H1 (cell line): ENCODE measurements at regions not wholly inside any gene's neighbourhood (a gene's known extent, or its start where the extent isn't known, plus 50 kb on each side); places are given as distances from the start of the nearest gene placed in this dataset.

Experiments
- CTCF ChIA-PET: fragments of 300-600 bp; sonication (Branson Sonifier 250); formaldehyde crosslinking; loops from one replicate; lab custom pipeline; 2021; ENCODE audit not compliant: partially characterized antibody; lab: Charles Lee
- POLR2A ChIA-PET: fragments of 300-600 bp; sonication (Branson Sonifier 250); formaldehyde crosslinking; loops from one replicate; lab custom pipeline; 2021; ENCODE audit warnings: inconsistent platforms; ENCODE audit not compliant: partially characterized antibody; lab: Charles Lee
- DNase-seq, 2 experiments: peaks; one replicate each; pipeline versions ENCODE4 v3.0.0 to v3.0.0-alpha.2; 2010 to 2022; ENCODE audit warnings: low spot score in 2 of 2, low read depth in 1 of 2, mixed read lengths in 1 of 2
- FAIRE-seq: peaks from 2 replicates; lab custom pipeline; 2011; peaks lifted over from hg19 to GRCh38; lab: Jason Lieb, UNC
- H2AFZ ChIP-seq: 2 replicates; pipeline ENCODE4 v1.8.1; 2012; ENCODE audit warnings: low read length, inconsistent platforms
- H2AK5ac ChIP-seq: 2 replicates; pipeline ENCODE4 v1.6.1; 2013; ENCODE audit warnings: low read depth, low read length
- H2BK120ac ChIP-seq: replicated peaks from 2 replicates; pipeline ENCODE3; 2013; ENCODE audit warnings: low read depth, low read length, inconsistent platforms
- H2BK12ac ChIP-seq: 2 replicates; pipeline ENCODE4 v1.6.1; 2013; ENCODE audit warnings: low read depth, low read length
- H2BK15ac ChIP-seq: 2 replicates; pipeline ENCODE4 v1.6.1; 2013; ENCODE audit warnings: low read length
- H2BK20ac ChIP-seq: 2 replicates; pipeline ENCODE4 v1.6.1; 2013; ENCODE audit warnings: low read length
- H2BK5ac ChIP-seq: 2 replicates; pipeline ENCODE4 v1.6.1; 2013; ENCODE audit warnings: low read depth, low read length
- H3K14ac ChIP-seq: 2 replicates; pipeline ENCODE4 v1.6.1; 2013; ENCODE audit warnings: inconsistent platforms; ENCODE audit not compliant: insufficient read length
- H3K18ac ChIP-seq: 2 replicates; pipeline ENCODE4 v1.6.1; 2013; ENCODE audit warnings: low read length; ENCODE audit errors: extremely low read depth
- H3K23ac ChIP-seq: 2 replicates; pipeline ENCODE4 v1.6.1; 2013; ENCODE audit warnings: inconsistent platforms; ENCODE audit not compliant: insufficient read length
- H3K23me2 ChIP-seq: 2 replicates; pipeline ENCODE4 v1.6.1; 2013; ENCODE audit warnings: low read depth, low read length
- H3K27ac ChIP-seq: 2 replicates; pipeline ENCODE4 v1.6.1; 2011; ENCODE audit warnings: low read depth, low read length, inconsistent platforms
- H3K27me3 ChIP-seq, 4 experiments: replicated peaks in 1 of 4; 1 replicate in 1 of 4; 2 replicates in 3 of 4; pipeline versions ENCODE4 v1.6.1 to v1.8.1; 2011 to 2013; ENCODE audit warnings: low read length in 3 of 4, mild to moderate bottlenecking in 3 of 4, inconsistent platforms in 2 of 4, mixed read lengths in 2 of 4, moderate library complexity in 1 of 4; ENCODE audit not compliant: control insufficient read depth in 3 of 4, insufficient read depth in 3 of 4; ENCODE audit errors: extremely low read depth in 1 of 4
- H3K36me3 ChIP-seq, 4 experiments: 2 replicates each; pipeline versions ENCODE4 v1.6.1 to v1.8.1; 2011 to 2013; ENCODE audit warnings: mild to moderate bottlenecking in 4 of 4, low read length in 3 of 4, moderate library complexity in 2 of 4, control low read depth in 1 of 4, inconsistent platforms in 1 of 4; ENCODE audit not compliant: insufficient read depth in 4 of 4, control insufficient read depth in 2 of 4
- H3K4ac ChIP-seq: replicated peaks from 2 replicates; pipeline ENCODE3; 2013; ENCODE audit warnings: low read length, low read depth, mixed read lengths, inconsistent platforms; ENCODE audit not compliant: insufficient read length
- H3K4me1 ChIP-seq, 4 experiments: replicated peaks in 1 of 4; 1 replicate in 1 of 4; 2 replicates in 3 of 4; pipeline versions ENCODE4 v1.6.1 to v1.8.1; 2011 to 2013; ENCODE audit warnings: low read length in 3 of 4, inconsistent platforms in 2 of 4, mixed read lengths in 1 of 4; ENCODE audit not compliant: insufficient read depth in 4 of 4, control insufficient read depth in 3 of 4
- H3K4me2 ChIP-seq, 2 experiments: 2 replicates each; pipeline versions ENCODE4 v1.6.1 to v1.8.1; 2011 to 2013; ENCODE audit warnings: low read depth in 2 of 2, low read length in 2 of 2, control low read depth in 1 of 2, inconsistent platforms in 1 of 2, mild to moderate bottlenecking in 1 of 2; ENCODE audit not compliant: insufficient read depth in 1 of 2
- H3K4me3 ChIP-seq, 4 experiments: fragments of 200-600, 300-600 bp in 1 of 4; sonication (generic), shearing (Covaris generic), sonication (Bioruptor Twin) in 1 of 4; 2 replicates each; pipeline versions ENCODE4 v1.5.1 to v1.8.1; 2011 to 2016; ENCODE audit warnings: low read length in 4 of 4, low read depth in 3 of 4, control low read depth in 2 of 4, inconsistent platforms in 2 of 4, mild to moderate bottlenecking in 2 of 4, mixed read lengths in 1 of 4, moderate library complexity in 1 of 4; ENCODE audit not compliant: insufficient read depth in 2 of 4; ENCODE audit errors: extremely low read depth in 1 of 4
- H3K56ac ChIP-seq: replicated peaks from 2 replicates; pipeline ENCODE3; 2013; ENCODE audit warnings: low read depth, mild to moderate bottlenecking, mixed read lengths, low read length, inconsistent platforms; ENCODE audit not compliant: insufficient read length
- H3K79me1 ChIP-seq: 2 replicates; pipeline ENCODE4 v1.6.1; 2013; ENCODE audit warnings: low read depth, low read length, control low read depth
- H3K79me2 ChIP-seq, 2 experiments: 2 replicates each; pipeline versions ENCODE4 v1.6.1 to v1.8.1; 2012 to 2013; ENCODE audit warnings: low read length in 2 of 2, mild to moderate bottlenecking in 2 of 2, inconsistent platforms in 1 of 2; ENCODE audit not compliant: insufficient read depth in 2 of 2, control insufficient read depth in 1 of 2
- H3K9ac ChIP-seq, 4 experiments: replicated peaks in 1 of 4; 1 replicate in 1 of 4; 2 replicates in 3 of 4; pipeline versions ENCODE4 v1.6.1 to v1.8.1; 2011 to 2013; ENCODE audit warnings: low read depth in 3 of 4, low read length in 3 of 4, control low read depth in 2 of 4, mild to moderate bottlenecking in 2 of 4, moderate library complexity in 2 of 4, inconsistent platforms in 1 of 4; ENCODE audit errors: extremely low read depth in 1 of 4
- H3K9me3 ChIP-seq, 2 experiments: 2 replicates each; pipeline versions ENCODE4 v1.6.1 to v1.8.1; 2012 to 2013; ENCODE audit warnings: mild to moderate bottlenecking in 2 of 2, moderate library complexity in 2 of 2, control low read depth in 1 of 2, inconsistent platforms in 1 of 2, low read depth in 1 of 2, low read length in 1 of 2, mixed read lengths in 1 of 2; ENCODE audit not compliant: insufficient read depth in 2 of 2
- H4K20me1 ChIP-seq, 2 experiments: replicated peaks in 1 of 2; 2 replicates each; pipeline versions ENCODE3 to v1.8.1; 2011 to 2013; ENCODE audit warnings: inconsistent platforms in 2 of 2, low read length in 2 of 2, mild to moderate bottlenecking in 1 of 2; ENCODE audit not compliant: insufficient read depth in 2 of 2, control insufficient read depth in 1 of 2
- H4K5ac ChIP-seq: 2 replicates; pipeline ENCODE4 v1.6.1; 2013; ENCODE audit warnings: low read length, low read depth, mixed read lengths, inconsistent platforms; ENCODE audit not compliant: insufficient read length
- H4K8ac ChIP-seq: 2 replicates; pipeline ENCODE4 v1.8.0; 2013; ENCODE audit warnings: mild to moderate bottlenecking, moderate library complexity, low read length, inconsistent platforms; ENCODE audit not compliant: insufficient read depth; ENCODE audit errors: extremely low read depth
- H4K91ac ChIP-seq: replicated peaks from 2 replicates; pipeline ENCODE3; 2013; ENCODE audit warnings: low read length, mixed read lengths, inconsistent platforms; ENCODE audit not compliant: insufficient read length
- CHD1 ChIP-seq: IDR thresholded peaks from 2 replicates; pipeline ENCODE4 v1.6.1; 2012; ENCODE audit warnings: low read depth, low read length, improper control_type of control experiment
- CREB1 ChIP-seq: IDR thresholded peaks from 2 replicates; pipeline ENCODE4 v1.6.1; 2012; ENCODE audit warnings: inconsistent platforms
- JUN ChIP-seq: IDR thresholded peaks from 2 replicates; pipeline ENCODE4 v1.6.1; 2011; ENCODE audit warnings: low read depth, mild to moderate bottlenecking, improper control_type of control experiment, low read length
- RNF2 ChIP-seq: fragments of 200-900, 300-1000 bp; sonication (generic); IDR thresholded peaks from 2 replicates; pipeline ENCODE4 v1.7.1; 2016; ENCODE audit warnings: borderline replicate concordance, low read depth, mild to moderate bottlenecking, antibody characterized with exemption, low read length; ENCODE audit not compliant: poor library complexity, severe bottlenecking; ENCODE audit errors: missing control alignments
- SIX5 ChIP-seq: IDR thresholded peaks from 2 replicates; pipeline ENCODE4 v1.6.1; 2011; ENCODE audit warnings: mild to moderate bottlenecking, low read depth, low read length
- TBP ChIP-seq: IDR thresholded peaks from 2 replicates; pipeline ENCODE4 v1.6.1; 2011; ENCODE audit warnings: low read depth, low read length, improper control_type of control experiment
- whole genome bisulfite sequencing, 2 experiments: shearing (Covaris generic) in 1 of 2; methylation state at CpG; one replicate each; pipeline versions ENCODE4 v1.1.6 to v1.1.7; 2013 to 2015; ENCODE audit warnings: low lambda C conversion rate in 2 of 2, mixed read lengths in 2 of 2, inconsistent platforms in 1 of 2, low coverage in 1 of 2, missing lambda C conversion rate in 1 of 2; ENCODE audit not compliant: insufficient replicate concordance in 2 of 2, insufficient coverage in 1 of 2, insufficient read length in 1 of 2; ENCODE audit errors: extremely low coverage in 1 of 2, missing lambda C conversion rate in 1 of 2; 5-methylcytosine and 5-hydroxymethylcytosine counted together

DNA sequence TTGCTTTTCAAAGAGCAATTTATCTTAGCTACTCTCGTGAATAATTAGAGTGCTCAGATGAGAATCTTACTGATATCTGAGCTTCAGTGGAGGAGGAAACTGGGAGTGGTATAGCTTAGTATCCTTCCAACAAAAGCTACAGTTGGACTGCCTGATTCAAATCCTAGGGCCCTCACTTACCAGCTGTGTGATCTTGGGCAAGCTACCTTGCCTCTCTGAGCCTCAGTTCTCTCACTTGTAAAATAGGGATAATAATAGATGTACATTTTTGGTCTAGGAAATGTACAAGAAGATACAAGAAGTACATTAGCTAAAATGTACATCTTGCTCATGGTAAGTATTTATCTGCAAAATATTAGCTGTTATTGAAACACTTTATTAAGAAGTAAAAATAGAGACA, 502.0 kb downstream of the HAPSTR1 start:
- H3K4me3 ChIP-seq: no peak overlapping the region
- H3K9ac ChIP-seq: no peak overlapping the region
- H3K4me2 ChIP-seq: no peak overlapping the region
- H2AK5ac ChIP-seq: no peak overlapping the region
- POLR2A ChIA-PET: no interaction called here
- peaks cover 0 to 3% (median 0%) of the 10 kb centered on the region in 4 experiments; a peak in 1 of 7 replicates for H3K27me3 ChIP-seq
- CTCF ChIA-PET: interaction anchor here (0.8 kb wide), 1 partner anchor 33 kb away, joined by 3 read pairs; no protein-coding TSS in a partner anchor
- WGBS, 2 experiments: 75% methylated on average over 1 of the region's 1 CpG; no CpG with 5 or more reads in 1 of the 2 experiments
- TF ChIP-seq RNF2 (no peak), TBP (no peak), CREB1 (no peak), SIX5 (no peak), JUN (no peak), CHD1 (no peak)
- FAIRE-seq (no peak), DNase-seq (no peak)
- H3K18ac ChIP-seq: no peak overlapping the region
- no peak overlapping the region for H2BK15ac ChIP-seq
- H2BK12ac ChIP-seq: no peak overlapping the region
- H3K14ac ChIP-seq: no peak overlapping the region
- no peaks in the 10 kb centered on the region for H3K36me3 ChIP-seq
- no peaks in the 10 kb centered on the region for H3K79me1 ChIP-seq
- no peak overlapping the region for H2BK20ac ChIP-seq
- no peak overlapping the region for H3K4ac ChIP-seq
- H2BK120ac ChIP-seq: no peak overlapping the region
- H4K20me1 ChIP-seq: no peaks in the 10 kb centered on the region
- no peak overlapping the region for H2AFZ ChIP-seq
- H3K23ac ChIP-seq: no peak overlapping the region
- H3K23me2 ChIP-seq: no peaks in the 10 kb centered on the region
- 0 out of 7 replicates have a peak, but pooled peaks cover 0 to 3% (median 0%) of the 10 kb centered on the region in 4 experiments for H3K4me1 ChIP-seq
- H4K5ac ChIP-seq: no peak overlapping the region
- H3K27ac ChIP-seq: no peak overlapping the region
- no peak overlapping the region for H3K56ac ChIP-seq
- H3K79me2 ChIP-seq: no peaks in the 10 kb centered on the region
- no peak overlapping the region for H2BK5ac ChIP-seq
- H3K9me3 ChIP-seq: no peaks in the 10 kb centered on the region
- no peak overlapping the region for H4K91ac ChIP-seq
- H4K8ac ChIP-seq: no peak overlapping the region
